ENCODE measurements at regions not wholly inside any gene's neighbourhood (a gene's known extent, or its start where the extent isn't known, plus 50 kb on each side); places are given as distances from the start of the nearest gene placed in this dataset.

DNA sequence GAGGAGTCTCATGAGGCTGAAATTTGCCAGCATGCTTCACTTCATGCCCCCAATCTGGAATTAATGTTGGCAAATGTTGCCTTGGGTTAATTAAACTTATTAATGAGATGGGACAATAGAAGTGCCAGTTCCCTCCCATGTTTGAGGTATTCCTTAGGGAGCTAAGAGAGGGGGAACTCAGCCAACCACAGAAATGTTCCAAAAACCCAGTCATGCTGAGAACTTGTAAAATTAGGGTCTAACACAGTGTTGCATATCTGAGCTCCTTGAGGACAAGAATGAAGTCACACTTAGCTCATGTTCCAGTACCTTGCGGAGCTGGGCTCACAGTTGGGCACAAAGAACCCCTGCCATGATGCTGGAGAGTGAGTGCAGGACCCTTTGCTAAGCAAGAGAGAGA, 89.4 kb downstream of the OAT start:
- Mint-ChIP-seq H3K27ac (no peak overlapping the region), H3K4me1 (no peaks in the 10 kb centered on the region), H3K4me3 (no peak overlapping the region), H3K9me3 (peaks cover 14 to 16% of the 10 kb centered on the region in 2 experiments; a peak in 4 of 5 replicates), H3K36me3 (ENCODE audit: insufficient read depth in 1 of 3, low read depth in 3 of 3) (peaks cover 0 to 7% (median 2%) of the 10 kb centered on the region in 3 experiments; a peak in 1 of 7 replicates), H3K27me3 (ENCODE audit: low read depth) (peaks cover 23% of the 10 kb centered on the region)
- TF ChIP-seq, protein P1, sequence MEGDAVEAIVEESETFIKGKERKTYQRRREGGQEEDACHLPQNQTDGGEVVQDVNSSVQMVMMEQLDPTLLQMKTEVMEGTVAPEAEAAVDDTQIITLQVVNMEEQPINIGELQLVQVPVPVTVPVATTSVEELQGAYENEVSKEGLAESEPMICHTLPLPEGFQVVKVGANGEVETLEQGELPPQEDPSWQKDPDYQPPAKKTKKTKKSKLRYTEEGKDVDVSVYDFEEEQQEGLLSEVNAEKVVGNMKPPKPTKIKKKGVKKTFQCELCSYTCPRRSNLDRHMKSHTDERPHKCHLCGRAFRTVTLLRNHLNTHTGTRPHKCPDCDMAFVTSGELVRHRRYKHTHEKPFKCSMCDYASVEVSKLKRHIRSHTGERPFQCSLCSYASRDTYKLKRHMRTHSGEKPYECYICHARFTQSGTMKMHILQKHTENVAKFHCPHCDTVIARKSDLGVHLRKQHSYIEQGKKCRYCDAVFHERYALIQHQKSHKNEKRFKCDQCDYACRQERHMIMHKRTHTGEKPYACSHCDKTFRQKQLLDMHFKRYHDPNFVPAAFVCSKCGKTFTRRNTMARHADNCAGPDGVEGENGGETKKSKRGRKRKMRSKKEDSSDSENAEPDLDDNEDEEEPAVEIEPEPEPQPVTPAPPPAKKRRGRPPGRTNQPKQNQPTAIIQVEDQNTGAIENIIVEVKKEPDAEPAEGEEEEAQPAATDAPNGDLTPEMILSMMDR (conservative IDR thresholded peaks at IDR 0.05) = no peak
- Histone ChIP-seq H2BK20ac (ENCODE audit: low read depth, low read length, poor library complexity, severe bottlenecking) (no peak overlapping the region), H3K18ac (ENCODE audit: insufficient read length, low read depth, low read length) (no peak overlapping the region), H3T11ph (ENCODE audit: low read length) (no peak overlapping the region), H3K23me2 (ENCODE audit: insufficient read length, low read depth, low read length, poor library complexity, severe bottlenecking) (no peaks in the 10 kb centered on the region), H4K5ac (ENCODE audit: insufficient read length, low read depth, low read length) (no peak overlapping the region), H4K20me1 (ENCODE audit: control insufficient read depth, insufficient read depth, insufficient read length) (no peaks in the 10 kb centered on the region), H3K9me3 (ENCODE audit: control insufficient read depth, low read depth, low read length) (no peaks in the 10 kb centered on the region), H3K79me1 (ENCODE audit: insufficient read depth, low read depth, low read length, poor library complexity, severe bottlenecking) (no peaks in the 10 kb centered on the region), H4K91ac (ENCODE audit: insufficient read length, low read depth, low read length) (no peak overlapping the region), H2BK5ac (ENCODE audit: insufficient read length, low read length) (no peak overlapping the region), H4K8ac (replicated peaks; ENCODE audit: insufficient read length, low read depth, low read length) (no peak overlapping the region), H2BK15ac (ENCODE audit: low read depth, low read length) (no peak overlapping the region), H3K27ac (ENCODE audit: insufficient read length, low read depth, low read length) (no peak overlapping the region), H3K9ac (ENCODE audit: extremely low read depth, insufficient read length, low read length) (no peak overlapping the region), H2AFZ (ENCODE audit: low read length) (no peak overlapping the region), H3K56ac (ENCODE audit: insufficient read length, low read depth, low read length) (no peak overlapping the region), H3K4me1 (ENCODE audit: insufficient read depth, low read length) (no peaks in the 10 kb centered on the region), H3K79me2 (ENCODE audit: insufficient read depth, low read length) (no peaks in the 10 kb centered on the region), H2AK5ac (ENCODE audit: insufficient read length, low read length) (no peak overlapping the region), H3K23ac (ENCODE audit: insufficient read length, low read depth, low read length) (no peak overlapping the region), H2BK12ac (ENCODE audit: insufficient read length, low read depth, low read length) (no peak overlapping the region), H3K4me2 (ENCODE audit: insufficient read depth, insufficient read length, low read length) (no peak overlapping the region), H3K14ac (ENCODE audit: insufficient read depth, low read length) (no peak overlapping the region), H2BK120ac (ENCODE audit: low read depth, low read length, poor library complexity, severe bottlenecking) (no peak overlapping the region), H3K4ac (ENCODE audit: low read depth, low read length) (no peak overlapping the region), H3K27me3 (ENCODE audit: insufficient read depth, low read length) (no peaks in the 10 kb centered on the region; the same call in 1 of the 2 replicates)
- no peak for DNase-seq
- WGBS (ENCODE audit: extremely low coverage, insufficient read length, low lambda C conversion rate) = no CpG with 5 or more reads among the region's 1 CpG
